Activated CD4-positive, alpha-beta T cell treated with anti-CD3 and anti-CD28 coated beads, Interleukin-2, amount 50 U/mL, for 1 hour (primary cell): ENCODE measurements at regions not wholly inside any gene's neighbourhood (a gene's known extent, or its start where the extent isn't known, plus 50 kb on each side); places are given as distances from the start of the nearest gene placed in this dataset.

ENCODE experiments used
- DNase-seq: peaks from one replicate; pipeline ENCODE4 v3.0.0-alpha.2; 2020

DNA sequence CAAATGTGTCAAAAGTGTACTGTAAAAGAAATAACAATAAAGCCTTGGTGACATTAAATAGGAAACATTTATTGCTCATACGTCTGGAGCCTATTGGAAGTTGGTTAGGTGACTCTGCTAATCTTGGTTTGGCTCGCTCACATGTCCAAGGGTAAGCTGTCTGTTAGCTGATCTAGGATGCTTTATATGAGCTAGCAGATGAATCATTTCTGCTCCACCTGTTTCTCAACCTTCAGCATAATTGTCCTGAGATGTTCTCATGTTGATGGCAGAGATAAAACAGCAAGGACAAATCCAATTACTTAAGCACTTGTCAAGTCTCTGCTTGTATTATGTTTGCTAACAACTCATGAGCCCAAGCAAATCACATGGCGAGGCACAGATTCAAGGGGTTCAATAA lies 56.0 kb upstream of the CD53 start:
- no peak for DNase-seq

DNA sequence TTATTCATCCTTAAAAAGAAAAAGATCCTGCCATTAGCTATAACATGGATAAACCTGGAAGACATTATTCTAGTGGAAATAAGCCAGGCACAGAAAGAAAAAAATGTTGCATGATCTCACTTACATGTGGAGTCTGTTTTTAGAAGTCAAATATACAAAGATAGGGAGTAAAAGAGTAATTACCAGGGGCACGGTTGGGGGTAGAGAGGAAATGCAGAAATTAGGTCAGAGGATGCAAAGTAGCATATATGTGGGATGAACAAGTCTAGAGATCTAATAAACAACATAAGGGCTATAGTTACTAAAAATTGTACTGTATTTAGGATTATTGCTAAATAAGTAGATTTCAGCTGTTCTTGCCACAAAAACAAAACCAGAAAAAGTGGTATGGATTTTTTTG lies 61.4 kb upstream of the CD53 start:
- DNase-seq: no peak

DNA sequence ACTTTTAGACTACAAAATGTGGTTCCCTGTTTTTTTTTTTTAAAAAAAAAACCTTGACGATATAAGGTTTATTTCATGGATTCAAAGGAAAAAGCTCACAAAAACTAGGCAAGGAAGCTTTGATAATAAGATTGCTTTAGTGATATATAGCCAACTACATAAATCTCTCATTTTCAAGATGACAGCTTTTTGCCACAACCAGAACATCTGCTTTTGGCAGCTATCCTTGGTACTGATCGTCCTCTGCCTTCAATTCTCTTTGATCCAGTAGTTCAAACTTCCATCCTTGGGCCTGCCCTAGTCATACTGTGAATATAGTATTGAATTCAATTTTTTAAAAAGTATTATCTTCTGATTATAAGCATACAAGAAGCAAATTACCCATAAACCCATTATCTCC lies 72.9 kb upstream of the CD53 start:
- no peak for DNase-seq

DNA sequence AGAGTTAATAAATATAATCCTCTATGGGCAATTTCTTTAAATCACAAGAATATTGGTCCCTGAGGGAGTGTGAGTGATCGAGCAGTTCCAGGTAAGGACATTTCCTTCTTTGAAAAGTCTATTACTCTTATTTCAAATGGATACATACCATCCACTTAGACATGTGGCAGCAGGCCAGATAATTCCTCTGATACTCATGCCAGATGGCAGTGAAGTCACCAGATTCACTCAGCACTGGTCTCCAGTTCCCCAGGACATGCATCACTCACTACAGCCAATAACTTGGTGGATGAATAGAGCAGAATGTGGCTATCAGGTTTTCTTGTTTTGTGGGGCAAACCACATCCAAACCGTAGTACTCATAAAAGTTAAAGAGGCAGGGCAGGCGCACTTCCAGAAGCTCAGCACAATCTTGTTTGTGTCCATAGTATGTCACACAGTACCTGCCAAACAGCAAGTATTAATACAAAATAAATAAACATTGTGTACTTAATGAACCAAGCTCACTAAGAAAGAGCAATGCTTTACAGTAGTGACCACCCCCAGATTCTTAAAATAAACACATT lies 74.2 kb upstream of the CD53 start:
- DNase-seq: no peak

DNA sequence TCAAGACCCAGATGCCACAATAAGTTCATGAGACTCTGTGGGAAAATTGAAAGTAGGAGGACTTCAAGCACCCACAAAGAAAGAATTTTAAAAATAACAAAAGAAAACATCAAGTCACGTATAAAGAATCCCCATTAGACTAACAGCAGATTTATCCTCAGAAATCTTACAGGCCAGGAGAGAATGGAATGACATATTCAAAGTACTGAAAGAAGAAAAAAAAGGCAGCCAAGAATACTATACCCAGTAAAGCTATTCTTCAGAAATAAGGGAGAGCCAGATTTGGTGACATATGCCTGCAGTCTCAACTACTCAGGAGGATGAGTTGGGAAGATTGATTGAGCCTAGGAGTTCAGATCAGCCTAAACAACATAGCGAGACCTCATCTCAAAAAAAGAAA lies 84.3 kb upstream of the CD53 start:
- no peak for DNase-seq

DNA sequence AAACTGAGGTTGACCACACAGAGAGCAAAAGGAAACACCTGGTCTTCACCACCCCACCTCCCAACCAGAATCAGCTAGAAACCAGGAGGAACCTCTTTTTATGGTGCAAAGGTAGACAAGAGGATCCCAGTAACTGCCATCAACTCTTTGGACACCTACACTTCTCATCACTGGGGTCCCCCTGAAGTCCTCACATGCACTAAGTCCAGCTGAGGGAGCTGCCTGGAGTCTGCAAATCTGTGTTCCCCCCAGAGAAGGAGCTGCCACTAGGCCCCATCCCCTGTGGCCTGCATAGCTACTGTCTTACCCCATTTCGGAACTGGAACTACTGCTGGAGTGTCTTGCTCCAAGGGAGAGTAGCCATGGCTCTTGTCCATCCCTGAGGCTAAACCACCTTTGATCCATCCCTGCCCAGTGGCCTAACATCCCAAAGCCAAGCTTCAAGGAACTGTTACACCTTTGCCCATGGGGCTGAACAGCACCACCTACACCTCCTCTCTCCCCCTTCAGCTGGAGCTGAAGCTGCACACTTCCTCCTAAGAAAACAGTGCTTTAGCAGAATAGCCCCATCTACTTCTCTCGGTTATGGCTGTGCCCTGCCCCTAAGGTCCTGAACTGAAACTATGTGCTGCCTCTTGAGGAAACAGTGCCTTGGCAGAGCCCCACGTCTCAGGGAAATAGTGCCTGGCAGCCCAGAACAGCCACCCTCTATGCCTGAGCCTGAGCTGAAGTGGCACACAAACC lies 85.4 kb upstream of the CD53 start:
- no peak for DNase-seq

DNA sequence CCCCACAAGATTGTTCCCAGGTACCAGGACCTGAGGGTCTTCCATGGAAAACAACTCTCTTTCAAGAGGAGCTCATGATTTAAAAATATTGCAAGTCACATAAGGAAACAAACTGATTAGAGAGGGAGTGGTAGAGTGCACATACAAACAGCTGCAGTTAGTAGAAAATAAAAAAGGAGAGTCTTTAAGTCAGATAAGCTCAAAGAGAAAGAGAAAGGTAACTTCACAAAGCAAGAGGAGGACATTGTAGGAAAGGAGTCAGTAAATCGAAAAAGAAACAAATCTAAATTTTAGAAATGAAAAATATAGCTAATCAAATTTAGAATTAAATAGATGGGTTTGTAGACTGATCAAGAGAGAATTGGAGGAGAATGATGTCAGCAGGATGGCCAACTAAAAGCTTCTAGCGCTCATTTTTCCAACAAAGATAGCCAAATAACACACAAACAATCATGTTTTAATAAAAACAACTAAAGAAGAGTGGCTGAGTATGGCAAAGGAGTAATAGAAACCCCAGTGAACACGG lies 86.1 kb upstream of the CD53 start:
- no peak for DNase-seq

DNA sequence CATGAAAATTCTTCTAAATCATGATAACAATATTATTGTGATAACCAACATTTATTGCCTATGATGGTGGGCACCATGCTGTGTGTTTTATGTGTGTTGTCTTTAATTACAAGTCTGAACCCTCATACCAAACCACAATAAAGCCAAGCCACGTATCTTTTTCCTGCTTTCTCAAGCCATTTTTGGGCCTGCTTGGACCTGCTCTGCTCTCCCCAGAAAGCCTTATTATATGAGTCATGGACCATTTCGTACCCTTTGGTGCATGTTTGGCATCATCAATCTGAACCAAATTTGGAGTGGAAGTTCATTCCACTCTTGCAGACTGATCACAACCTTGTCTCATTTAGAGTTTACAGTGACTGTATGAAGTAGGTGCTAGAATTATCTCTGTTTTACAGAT lies 87.3 kb upstream of the CD53 start:
- no peak for DNase-seq

DNA sequence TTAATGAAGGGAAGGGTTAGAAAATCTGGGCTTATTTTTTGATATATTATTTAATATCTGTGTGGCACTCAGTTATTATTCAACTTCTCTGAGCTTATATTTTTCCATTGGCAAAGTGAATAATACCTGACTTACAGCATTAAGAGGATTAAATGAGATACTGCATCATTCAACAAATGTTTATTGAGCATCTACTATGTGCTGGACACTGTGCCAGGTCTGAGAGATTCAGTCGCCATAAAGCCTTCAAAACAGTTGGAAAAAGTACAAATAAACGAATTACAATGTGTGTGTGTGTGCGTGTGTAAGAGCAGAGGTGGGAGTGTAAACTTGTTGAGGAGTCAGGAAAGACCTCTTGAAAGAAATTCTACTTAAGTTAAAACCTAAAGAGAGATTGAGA lies 87.9 kb upstream of the CD53 start:
- no peak for DNase-seq

DNA sequence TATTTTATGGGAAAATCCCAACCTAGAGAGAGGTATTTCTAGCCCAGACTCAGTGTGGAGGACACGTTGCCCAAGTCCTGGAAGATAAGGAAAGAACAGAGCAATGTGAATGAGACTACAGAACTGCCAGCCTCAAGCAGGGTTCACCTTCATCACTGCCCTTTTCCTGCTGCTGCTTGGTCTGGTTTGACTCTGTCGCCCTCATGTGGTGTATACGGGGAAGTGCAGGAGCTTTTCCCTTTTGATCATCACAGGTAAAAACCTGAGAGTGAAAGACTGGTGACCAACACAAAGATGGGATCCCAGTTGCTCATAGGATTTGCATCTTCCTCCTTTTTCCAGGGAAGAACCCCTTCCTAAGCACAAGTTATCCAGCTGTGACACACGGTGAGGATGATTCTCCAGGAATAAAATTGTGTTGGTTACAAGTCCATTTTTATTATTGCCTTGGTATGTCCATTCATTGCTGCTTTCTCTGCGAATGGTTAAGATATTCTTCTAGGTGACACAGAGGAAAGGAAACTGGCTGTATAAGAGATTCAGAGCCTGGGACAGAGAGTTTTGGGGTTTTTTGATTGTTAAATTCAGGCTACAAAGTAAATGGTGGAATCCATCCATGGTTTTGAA lies 89.5 kb upstream of the CD53 start:
- peak; percentile 40 for DNase-seq

DNA sequence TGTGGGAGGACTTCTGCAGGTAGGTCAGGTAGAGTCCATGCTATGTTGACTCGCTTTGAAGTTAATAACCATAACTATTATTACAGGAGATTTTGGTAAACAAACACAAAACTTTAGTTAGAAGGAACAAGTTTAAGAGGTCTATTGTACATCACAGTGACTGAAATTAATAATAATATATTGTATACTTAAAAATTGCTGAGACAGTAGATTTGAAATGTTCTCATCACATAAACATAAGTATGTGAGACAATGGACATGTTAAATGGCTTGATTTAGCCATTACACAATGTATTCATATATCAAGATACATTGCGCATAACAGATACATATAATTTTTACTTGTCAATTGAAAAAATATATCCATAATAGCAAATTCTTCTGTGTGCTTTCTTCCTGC lies 91.4 kb upstream of the CD53 start:
- DNase-seq: no peak

DNA sequence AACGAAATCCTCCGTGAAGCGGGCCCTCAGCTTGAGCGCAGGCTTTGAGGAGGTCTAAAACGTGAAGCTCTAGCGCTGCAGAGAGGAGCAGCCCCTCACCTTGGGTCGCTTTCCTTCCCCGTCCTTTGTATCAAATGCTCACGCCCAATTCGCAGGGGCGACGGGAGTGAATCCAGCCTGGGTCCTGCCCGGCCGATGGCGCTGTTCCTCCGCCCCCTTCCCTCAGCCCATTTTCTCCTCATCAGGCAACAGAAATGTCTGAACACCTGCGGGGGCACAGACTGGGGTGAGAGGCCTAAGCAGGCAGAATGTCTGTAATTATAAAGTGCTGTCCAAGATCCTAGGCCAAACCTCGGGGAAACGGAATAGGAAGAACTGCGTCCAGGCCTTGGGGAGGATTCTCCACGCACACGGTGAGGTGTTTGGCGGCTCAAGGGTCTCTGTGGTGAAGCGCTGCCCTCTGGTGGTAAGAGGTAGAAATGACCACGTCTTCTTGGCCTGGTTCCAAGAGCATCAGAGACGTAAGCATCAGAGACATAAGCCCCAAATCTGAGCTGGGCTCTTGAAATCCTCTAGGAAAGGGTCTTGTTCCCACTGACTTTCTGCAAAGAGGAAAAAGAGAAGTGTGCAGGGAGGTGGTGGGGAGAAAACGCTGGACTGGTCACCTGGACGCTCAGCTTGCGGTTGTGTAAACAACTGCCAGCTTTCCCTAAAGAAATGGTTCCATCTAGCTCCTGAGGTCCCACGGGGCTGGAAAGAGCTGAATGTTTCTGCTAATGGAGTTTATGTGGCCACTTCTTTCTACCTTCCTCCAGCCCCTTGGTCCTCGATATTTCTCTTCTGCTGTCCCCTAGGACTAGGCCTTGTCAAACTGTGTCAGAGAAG lies 92.1 kb upstream of the CD53 start:
- DNase-seq: peak; percentile 72

DNA sequence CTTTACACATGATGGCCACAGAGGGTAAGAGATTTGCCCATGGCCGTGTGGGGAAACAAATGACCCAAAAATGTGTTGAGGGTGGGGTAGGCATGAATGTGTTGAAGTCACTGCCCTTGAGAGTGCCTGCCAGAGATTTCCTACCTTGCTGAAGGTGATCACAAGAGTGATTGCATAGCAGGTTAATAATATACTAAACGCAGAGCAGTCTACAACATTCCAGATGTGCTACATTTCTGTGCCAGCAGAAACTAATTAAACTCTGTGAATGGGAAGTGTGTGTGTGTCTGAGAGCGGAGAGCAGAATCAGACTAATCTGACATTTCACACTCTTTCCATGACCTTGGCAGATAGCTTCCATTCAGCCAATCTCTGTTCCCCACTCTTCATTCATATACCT lies 93.3 kb upstream of the CD53 start:
- no peak for DNase-seq

DNA sequence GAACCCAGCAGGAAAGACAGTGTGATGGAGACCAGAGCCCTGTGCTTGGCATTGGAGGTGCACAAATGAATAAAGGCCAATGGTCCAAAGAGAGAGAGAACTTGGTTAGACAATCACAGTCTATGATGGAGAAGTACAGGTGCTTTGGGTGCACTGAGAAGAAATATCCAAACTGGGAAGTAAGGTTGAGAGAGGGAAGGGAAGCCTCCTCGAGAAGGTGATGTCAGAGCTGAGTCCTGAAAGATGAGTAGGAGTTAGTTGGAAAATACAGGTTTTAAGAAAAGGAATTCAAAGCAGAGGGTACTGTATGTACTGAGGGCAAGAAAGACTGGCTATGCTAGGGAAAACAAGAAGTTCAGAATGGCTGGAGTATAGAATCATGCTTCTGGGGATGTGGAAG lies 94.1 kb upstream of the CD53 start:
- no peak for DNase-seq

DNA sequence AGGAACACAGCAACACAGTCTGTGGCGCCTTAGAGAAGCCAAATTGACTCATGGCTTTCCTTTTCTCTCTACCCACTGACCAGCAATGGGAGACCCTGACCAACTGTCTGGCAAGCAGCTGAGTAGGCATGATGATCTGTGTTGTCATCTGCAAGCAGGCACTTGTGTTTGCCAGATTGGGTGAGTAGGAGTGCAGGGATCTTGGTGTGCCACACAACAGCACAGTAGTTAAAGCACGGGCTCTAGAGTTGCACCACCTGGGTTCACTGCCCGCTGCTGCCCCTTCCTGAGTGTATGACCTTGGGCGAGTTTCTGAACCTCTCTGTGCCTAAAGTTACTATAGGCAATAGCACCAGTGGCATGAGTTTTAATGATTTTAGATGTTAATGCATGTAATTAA lies 95.7 kb upstream of the CD53 start:
- no peak for DNase-seq

DNA sequence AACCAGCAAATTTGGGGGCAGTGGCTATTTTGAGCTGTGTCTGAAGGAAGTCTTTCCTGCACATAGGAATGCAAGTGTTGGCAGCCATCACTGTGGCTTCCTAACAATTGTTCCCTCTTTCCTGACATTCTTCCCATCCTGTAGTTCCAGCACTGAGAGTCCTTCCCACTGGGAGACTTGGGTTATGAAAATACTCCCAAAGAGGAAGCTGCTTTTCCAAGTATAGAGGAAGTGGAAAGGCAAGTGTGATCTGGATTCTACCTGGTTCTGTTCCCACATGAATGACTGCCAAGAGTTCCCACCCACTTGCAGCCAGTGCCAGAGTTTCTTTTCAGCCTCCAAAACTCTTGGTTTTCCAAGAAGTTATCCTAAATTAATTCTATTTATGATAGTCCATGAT lies 98.5 kb upstream of the CD53 start:
- DNase-seq: no peak

DNA sequence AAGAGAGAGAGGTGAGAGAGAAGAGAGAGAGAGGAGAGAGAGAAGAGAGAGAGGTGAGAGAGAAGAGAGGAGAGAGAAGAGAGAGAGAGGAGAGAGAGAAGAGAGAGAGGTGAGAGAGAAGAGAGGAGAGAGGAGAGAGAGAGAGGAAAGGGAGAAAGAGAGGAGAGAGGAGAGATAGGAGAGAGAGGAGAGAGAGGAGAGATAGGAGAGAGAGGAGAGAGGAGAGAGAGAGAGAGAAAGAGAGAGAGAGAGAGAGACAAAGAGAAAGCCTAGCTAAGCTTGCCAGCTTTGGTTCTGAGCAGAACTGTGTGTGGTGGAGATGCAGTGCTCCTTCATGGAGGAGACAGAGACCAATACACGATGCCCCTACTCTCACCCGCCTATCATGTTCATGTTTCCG lies 99.1 kb upstream of the KCNA3 start:
- DNase-seq: no peak

DNA sequence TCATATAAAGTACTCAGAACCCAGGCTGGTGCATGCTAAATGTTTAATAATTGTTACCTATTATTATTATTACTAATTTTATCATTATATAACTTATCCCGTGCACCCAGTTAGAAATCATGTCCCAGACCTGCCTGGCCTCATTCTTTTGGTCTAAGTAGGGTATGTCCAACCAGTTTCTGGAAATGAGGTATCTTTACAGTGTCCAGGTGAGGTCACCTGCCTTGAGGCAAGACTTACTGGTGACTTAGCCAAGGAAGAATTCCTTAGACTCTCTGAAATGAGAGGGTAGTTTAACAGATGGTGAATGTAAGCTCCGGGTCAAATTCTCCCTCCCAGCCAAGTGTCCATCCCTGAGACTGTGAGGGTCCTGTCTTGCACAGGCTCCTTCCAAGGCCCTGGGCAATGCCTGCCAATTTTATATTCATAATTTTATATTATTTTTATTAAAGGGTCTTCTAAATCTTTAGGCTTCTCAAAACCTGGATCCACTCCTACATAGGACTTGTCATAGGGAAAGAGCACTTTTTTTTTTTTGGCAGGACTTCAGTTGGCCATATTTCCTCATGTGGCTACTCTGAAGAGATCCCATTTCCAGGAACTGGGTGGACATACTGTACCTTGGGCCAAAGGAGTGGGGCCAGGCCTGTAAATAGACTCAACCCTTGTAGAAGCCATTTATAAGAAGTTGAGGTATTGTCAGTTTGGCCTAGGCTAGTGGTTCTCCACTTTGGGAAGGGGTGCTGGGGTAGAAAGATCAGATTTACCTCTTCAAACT lies 96.7 kb upstream of the KCNA3 start:
- DNase-seq: no peak

DNA sequence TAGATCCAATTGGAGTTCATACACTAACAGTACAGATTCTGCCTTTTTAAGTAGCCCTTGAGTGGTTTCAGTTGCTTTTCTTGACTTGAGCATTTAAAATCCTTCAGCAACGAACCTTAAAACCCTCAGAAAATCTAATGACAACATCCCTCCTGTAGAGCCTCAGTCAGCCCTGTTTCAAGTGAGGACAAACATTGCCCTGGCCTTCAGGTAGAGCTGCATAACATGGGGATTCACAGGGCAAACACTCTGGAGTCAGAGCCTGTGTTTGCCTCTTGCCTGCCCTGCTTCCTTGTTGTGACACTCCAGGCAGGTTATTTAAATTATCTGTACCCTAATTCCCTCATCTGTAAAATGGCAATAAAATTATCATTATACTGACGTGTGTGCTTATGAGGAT lies 96.1 kb upstream of the KCNA3 start:
- no peak for DNase-seq

DNA sequence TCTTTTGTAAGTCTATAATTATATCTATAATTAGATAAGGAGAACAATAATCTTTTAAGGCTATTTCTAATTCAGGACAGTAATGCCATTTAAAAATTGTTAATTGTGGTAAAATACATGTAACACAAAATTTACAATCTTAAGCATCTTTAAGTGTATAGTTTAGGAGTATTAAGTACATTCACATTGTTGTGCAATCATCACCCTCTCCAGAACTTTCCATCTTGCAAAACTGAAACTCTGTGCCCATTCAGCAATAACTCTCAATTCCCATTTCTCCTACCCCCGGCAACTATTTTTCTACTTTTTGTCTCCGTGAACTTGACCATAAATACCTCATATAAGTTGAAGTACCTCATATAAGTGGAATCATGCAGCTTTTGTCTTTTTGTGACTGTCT lies 93.9 kb upstream of the KCNA3 start:
- no peak for DNase-seq

DNA sequence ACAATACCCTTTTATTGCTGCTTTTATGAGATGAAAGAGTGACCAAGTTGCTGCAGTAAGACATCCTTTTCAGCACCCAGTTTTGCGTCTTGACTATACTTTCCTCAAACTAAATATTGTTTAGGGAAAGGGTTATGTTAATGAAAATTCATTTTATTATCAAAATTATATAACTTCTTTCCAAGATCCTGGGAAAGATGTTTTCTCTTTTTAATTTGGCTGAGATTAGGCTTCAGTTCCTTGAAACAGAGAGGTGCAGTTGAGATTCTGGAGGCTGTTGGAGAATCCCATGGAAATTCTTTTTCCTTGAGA lies 91.6 kb upstream of the KCNA3 start:
- DNase-seq: no peak

DNA sequence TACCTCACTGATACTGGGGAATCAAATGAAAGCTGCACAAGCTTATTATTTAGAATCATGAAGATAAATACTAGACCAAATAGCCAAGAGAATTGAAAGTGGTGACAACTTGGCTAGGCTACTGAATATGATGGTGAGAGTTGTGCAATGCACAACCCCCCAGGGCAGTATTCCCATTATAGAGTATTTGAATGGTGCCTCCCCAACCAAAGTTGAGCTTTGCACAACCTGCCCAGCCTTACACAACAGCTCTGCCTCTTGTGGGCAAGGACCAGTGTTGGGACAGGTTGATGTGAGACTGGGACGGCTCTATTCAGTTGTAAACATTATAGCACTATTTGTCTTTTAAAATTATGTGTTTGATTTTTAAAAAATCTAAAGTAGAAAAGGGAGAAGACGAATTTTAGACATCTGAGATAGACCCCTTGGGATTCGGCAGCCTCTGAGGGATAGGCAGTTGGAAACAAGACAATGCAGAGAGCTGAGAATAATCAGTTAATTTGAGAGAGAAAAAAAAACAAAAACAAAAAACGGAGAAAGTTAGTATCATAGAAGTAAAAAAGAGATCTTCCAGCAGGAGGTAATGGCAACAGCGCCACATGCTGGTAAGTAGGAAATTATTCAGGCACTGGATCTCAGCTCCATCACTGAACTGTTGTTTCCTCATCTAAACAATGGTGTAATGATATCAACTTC lies 91.0 kb upstream of the KCNA3 start:
- DNase-seq: peak; percentile 44
